Transverse colon (tissue), 4 donors: ENCODE measurements at regions not wholly inside any gene's neighbourhood (a gene's known extent, or its start where the extent isn't known, plus 50 kb on each side); places are given as distances from the start of the nearest gene placed in this dataset.

Experiments
- DNase-seq: peaks from one replicate; pipeline ENCODE4 v3.0.0-alpha.2; 2019
- H3K27ac ChIP-seq, 4 donors: fragments of 200-600 bp; sonication (generic); 2 replicates each; pipeline ENCODE4 v1.5.1; 2016 to 2018; ENCODE audit warnings: inconsistent platforms in 4 of 4
- H3K27me3 ChIP-seq: fragments of 200-600 bp; sonication (generic); 2 replicates; pipeline ENCODE4 v1.5.1; 2017; ENCODE audit warnings: inconsistent platforms
- H3K36me3 ChIP-seq, 4 donors: fragments of 200-600 bp; sonication (generic); 2 replicates each; pipeline ENCODE4 v1.5.1; 2017 to 2019; ENCODE audit warnings: inconsistent platforms in 4 of 4
- H3K4me1 ChIP-seq, 4 donors: fragments of 200-600 bp; sonication (generic); 2 replicates each; pipeline ENCODE4 v1.5.1; 2017 to 2020; ENCODE audit warnings: inconsistent platforms in 4 of 4
- H3K4me3 ChIP-seq, 4 donors: fragments of 200-600 bp; sonication (generic); 1 replicate in 1 of 4; 2 replicates in 3 of 4; pipeline versions ENCODE4 v1.5.1 to v1.6.1; 2017 to 2019; ENCODE audit warnings: inconsistent platforms in 4 of 4
- H3K9me3 ChIP-seq, 2 donors: fragments of 200-600 bp; sonication (generic); 2 replicates each; pipeline ENCODE4 v1.5.1; 2017 to 2019; ENCODE audit warnings: inconsistent platforms in 2 of 2
- CTCF ChIP-seq, 5 experiments: fragments of 200-600 bp in 3 of 5; fragments of 450-650 bp in 2 of 5; sonication (generic) in 3 of 5; IDR thresholded peaks; 1 replicate in 2 of 5; 2 replicates in 3 of 5; pipeline ENCODE4 v1.5.1; 2016 to 2017; ENCODE audit warnings: antibody characterized with exemption in 5 of 5, inconsistent platforms in 3 of 5, mild to moderate bottlenecking in 2 of 5, moderate library complexity in 1 of 5
- EP300 ChIP-seq: sonication (generic); formaldehyde crosslinking; IDR thresholded peaks from one replicate; pipeline ENCODE4 v1.6.1; 2017; ENCODE audit warnings: antibody characterized with exemption, low read depth
- POLR2A ChIP-seq: fragments of 450-650 bp; IDR thresholded peaks from one replicate; pipeline ENCODE4 v1.6.1; 2016; ENCODE audit warnings: antibody characterized with exemption, mild to moderate bottlenecking, moderate library complexity
- POLR2AphosphoS5 ChIP-seq, 3 donors: sonication (generic); formaldehyde crosslinking; IDR thresholded peaks; one replicate each; pipeline ENCODE4 v1.6.1; 2016; ENCODE audit warnings: antibody characterized with exemption in 3 of 3
- WGBS, 2 donors: methylation state at CpG; one replicate each; pipeline ENCODE4 v1.1.5; 2018; ENCODE audit warnings: low coverage in 1 of 2; 5-methylcytosine and 5-hydroxymethylcytosine counted together
- in situ Hi-C, 4 donors: fragments of 200-750 bp; cut with MboI; loops; one replicate each; pipeline versions ENCODE4 v1.15.0 to v1.15.1; 2017; ENCODE audit warnings: low sequenced_read_pairs in 3 of 4, low pct_ligation_motif_present in 1 of 4, low pct_unique_long_range_greater_than_20kb in 1 of 4
- intact Hi-C: fragments of 100-400 bp; cut with DNase I; formaldehyde crosslinking; loops from one replicate; pipeline ENCODE4 v1.15.1; 2023; ENCODE audit warnings: low total_unique reads

- WGBS, 2 donors: 64 to 71% methylated on average over 1 of the region's 1 CpG
- in situ Hi-C loops: no loop called here
- H3K4me1 ChIP-seq: no peaks in the 10 kb centered on the region
- H3K4me3 ChIP-seq: no peak overlapping the region
- H3K27me3 ChIP-seq: no peaks in the 10 kb centered on the region
- no peaks in the 10 kb centered on the region for H3K9me3 ChIP-seq
- H3K27ac ChIP-seq: no peak overlapping the region
- intact Hi-C loops: no loop called here
- H3K36me3 ChIP-seq: no peaks in the 10 kb centered on the region
- DNase-seq: no peak
- TF ChIP-seq POLR2A (no peak), EP300 (no peak), POLR2AphosphoS5 (IDR thresholded peaks at IDR 0.05) (no peak), CTCF (IDR thresholded peaks at IDR 0.05) (no peak)
Observed at GRCh38 chr3:70808881-70809280, 496.4 kb upstream of the MDFIC2 start.

GRCh38 chr3:70806556-70806955 lies 494.1 kb upstream of the MDFIC2 start:
- Histone ChIP-seq H3K9me3 (no peaks in the 10 kb centered on the region), H3K4me1 (no peaks in the 10 kb centered on the region), H3K27ac (no peak overlapping the region), H3K36me3 (no peaks in the 10 kb centered on the region), H3K27me3 (no peaks in the 10 kb centered on the region), H3K4me3 (no peak overlapping the region)
- WGBS, 2 donors: 82 to 92% methylated on average over 5 to 7 of the region's 7 CpGs
- intact Hi-C loops (no loop called here), in situ Hi-C loops (no loop called here)
- TF ChIP-seq POLR2A (no peak), CTCF (IDR thresholded peaks at IDR 0.05) (no peak), POLR2AphosphoS5 (IDR thresholded peaks at IDR 0.05) (no peak), EP300 (no peak)
- no peak for DNase-seq

- H3K4me3 ChIP-seq: no peak overlapping the region
Observed at GRCh38 chr3:70806021-70806420, 493.6 kb upstream of the MDFIC2 start.

GRCh38 chr3:70805061-70805889 lies 492.8 kb upstream of the MDFIC2 start:
- no peaks in the 10 kb centered on the region for H3K27me3 ChIP-seq
- WGBS, 2 donors: 58 to 68% methylated on average over 6 of the region's 6 CpGs
- no peaks in the 10 kb centered on the region for H3K4me1 ChIP-seq
- peak overlapping the region in 1 of 4 donors; percentile 4 for H3K27ac ChIP-seq
- H3K9me3 ChIP-seq: no peaks in the 10 kb centered on the region
- in situ Hi-C loops (no loop called here), intact Hi-C loops (no loop called here)
- TF ChIP-seq POLR2A (no peak), EP300 (no peak), POLR2AphosphoS5 (IDR thresholded peaks at IDR 0.05) (no peak), CTCF (IDR thresholded peaks at IDR 0.05) (no peak)
- H3K4me3 ChIP-seq: no peak overlapping the region
- no peak for DNase-seq
- H3K36me3 ChIP-seq: no peaks in the 10 kb centered on the region

More at GRCh38 chr3:70806021-70806420, 493.6 kb upstream of the MDFIC2 start:
- Histone ChIP-seq H3K4me1 (no peaks in the 10 kb centered on the region), H3K9me3 (no peaks in the 10 kb centered on the region), H3K27me3 (no peaks in the 10 kb centered on the region), H3K27ac (no peak overlapping the region), H3K36me3 (no peaks in the 10 kb centered on the region)
- no peak for DNase-seq
- in situ Hi-C loops (no loop called here), intact Hi-C loops (no loop called here)
- WGBS, 2 donors: 85 to 89% methylated on average over 6 of the region's 6 CpGs
- TF ChIP-seq EP300 (no peak), CTCF (IDR thresholded peaks at IDR 0.05) (no peak), POLR2A (no peak), POLR2AphosphoS5 (IDR thresholded peaks at IDR 0.05) (no peak)
